Caco-2 (cell line): ENCODE measurements at regions not wholly inside any gene's neighbourhood (a gene's known extent, or its start where the extent isn't known, plus 50 kb on each side); places are given as distances from the start of the nearest gene placed in this dataset.

Experiments used
- BruUV-seq: library from RNA; stranded (reverse); fragments of 400-500 nt; replicated peaks from 2 replicates; lab custom pipeline; 2021; lab: Mats Ljungman, UMichigan
- CTCF ChIA-PET: fragments of 300-600 bp; sonication (Branson Sonifier 250); formaldehyde crosslinking; loops from one replicate; lab custom pipeline; 2022; ENCODE audit warnings: antibody characterized with exemption; lab: Charles Lee
- POLR2A ChIA-PET: fragments of 300-600 bp; sonication (Branson Sonifier 250); formaldehyde crosslinking; loops from one replicate; lab custom pipeline; 2022; ENCODE audit warnings: antibody characterized with exemption; lab: Charles Lee
- DNase-seq, 2 experiments: peaks; one replicate each; pipeline versions ENCODE4 v3.0.0 to v3.0.0-alpha.2; 2020 to 2022
- H3K27me3 ChIP-seq: replicated peaks from 2 replicates; pipeline ENCODE4 v1.6.0; 2011; ENCODE audit warnings: low read length; ENCODE audit not compliant: control insufficient read depth, insufficient read depth
- H3K36me3 ChIP-seq: 2 replicates; pipeline ENCODE4 v1.5.1; 2011; ENCODE audit warnings: low read length; ENCODE audit not compliant: control insufficient read depth, insufficient read depth
- H3K4me1 ChIP-seq: fragments of 250-450 bp; sonication (Bioruptor Pico); 2 replicates; pipeline ENCODE4 v1.5.1; 2020; ENCODE audit warnings: mild to moderate bottlenecking
- H3K4me3 ChIP-seq: 2 replicates; pipeline ENCODE4 v1.5.1; 2011; ENCODE audit warnings: low read depth, mild to moderate bottlenecking, control low read depth, low read length
- H3K9me3 ChIP-seq: fragments of 250-450 bp; sonication (Bioruptor Pico); 2 replicates; pipeline ENCODE4 v1.5.1; 2020; ENCODE audit warnings: mild to moderate bottlenecking, moderate library complexity
- H3K27ac Mint-ChIP-seq: one replicate; pipeline ENCODE4 v1.8.0; 2022; ENCODE audit warnings: mixed read lengths; ENCODE audit not compliant: unreplicated experiment
- H3K27me3 Mint-ChIP-seq: one replicate; pipeline ENCODE4 v1.8.0; 2022; ENCODE audit warnings: mixed read lengths; ENCODE audit not compliant: insufficient read depth, unreplicated experiment
- H3K36me3 Mint-ChIP-seq: one replicate; pipeline ENCODE4 v1.8.0; 2022; ENCODE audit warnings: mild to moderate bottlenecking, mixed read lengths; ENCODE audit not compliant: insufficient read depth, unreplicated experiment
- H3K4me1 Mint-ChIP-seq: one replicate; pipeline ENCODE4 v1.8.0; 2022; ENCODE audit warnings: low read depth, mixed read lengths; ENCODE audit not compliant: unreplicated experiment
- H3K4me3 Mint-ChIP-seq: one replicate; pipeline ENCODE4 v1.8.0; 2022; ENCODE audit warnings: mild to moderate bottlenecking, moderate library complexity, mixed read lengths; ENCODE audit not compliant: unreplicated experiment
- H3K9me3 Mint-ChIP-seq: one replicate; pipeline ENCODE4 v1.8.0; 2022; ENCODE audit warnings: mixed read lengths; ENCODE audit not compliant: unreplicated experiment
- intact Hi-C: fragments of 100-400 bp; cut with micrococcal nuclease; formaldehyde crosslinking; loops from one replicate; pipeline ENCODE4 v1.10.0; 2022; ENCODE audit not compliant: unreplicated experiment
- TF ChIP-seq, protein P1 (sequence below), 2 experiments: fragments of 200-600 bp in 1 of 2; IDR thresholded peaks; 1 replicate in 1 of 2; 2 replicates in 1 of 2; pipeline versions ENCODE4 v1.5.1 to v1.8.0; 2011 to 2022; ENCODE audit warnings: antibody characterized with exemption in 1 of 2, control low read depth in 1 of 2, inconsistent platforms in 1 of 2, low read depth in 1 of 2, low read length in 1 of 2, mild to moderate bottlenecking in 1 of 2, moderate library complexity in 1 of 2; ENCODE audit not compliant: insufficient read depth in 1 of 2, severe bottlenecking in 1 of 2, unreplicated experiment in 1 of 2

DNA sequence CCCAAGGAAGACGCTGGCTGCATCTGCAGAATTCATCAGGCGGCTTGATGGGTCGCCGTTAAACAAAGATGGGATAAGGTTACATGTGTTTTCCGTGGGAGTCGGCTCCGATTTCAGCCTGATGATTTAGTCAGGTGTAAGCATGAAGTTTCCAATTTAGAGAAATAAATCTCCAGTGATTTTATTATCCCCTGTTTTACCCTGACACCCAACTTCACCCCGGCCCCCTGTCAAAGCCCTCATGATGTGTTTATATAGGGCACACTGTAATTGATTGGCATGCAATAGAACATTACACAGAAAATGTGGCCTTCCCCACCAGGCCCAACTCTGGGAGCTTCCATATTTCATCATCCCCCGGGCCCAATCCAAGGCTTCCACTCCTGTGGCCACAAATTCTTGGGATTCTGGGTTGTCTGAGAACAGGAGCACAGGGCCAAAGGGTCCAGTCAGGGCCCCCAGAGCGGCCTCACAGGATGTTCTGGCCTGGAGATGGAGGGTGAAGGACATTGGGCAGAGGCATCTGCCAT, 72.5 kb downstream of the FOXD2 start:
- POLR2A ChIA-PET: no interaction called here

DNA sequence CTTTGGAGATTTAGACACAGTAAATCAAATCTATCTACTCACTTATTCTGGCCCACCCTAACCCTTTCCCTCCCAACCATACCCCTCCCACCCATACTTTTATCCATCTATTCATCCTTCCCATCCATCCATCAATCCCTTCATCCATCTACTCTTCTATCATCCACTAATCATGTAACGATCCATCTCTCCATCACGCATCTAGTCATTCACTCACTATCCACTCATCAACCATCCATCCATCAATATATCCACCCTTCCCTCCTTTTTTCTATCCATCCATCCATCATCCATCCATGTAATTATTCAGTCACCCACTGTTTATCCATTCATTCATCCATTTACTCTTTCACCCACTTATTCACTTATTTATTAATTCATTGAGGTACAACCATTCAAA, 74.0 kb downstream of the FOXD2 start:
- Mint-ChIP-seq H3K27ac (no peak overlapping the region), H3K4me1 (peaks cover 6% of the 10 kb centered on the region), H3K9me3 (peaks cover 12% of the 10 kb centered on the region), H3K4me3 (no peak overlapping the region), H3K36me3 (no peaks in the 10 kb centered on the region), H3K27me3 (no peaks in the 10 kb centered on the region)
- Histone ChIP-seq H3K9me3 (no peaks in the 10 kb centered on the region; the same call in 1 of the 2 replicates), H3K4me3 (no peak overlapping the region), H3K36me3 (no peaks in the 10 kb centered on the region), H3K27me3 (no peaks in the 10 kb centered on the region), H3K4me1 (peaks cover 15% of the 10 kb centered on the region; the same call in 1 of the 2 replicates)
- TF ChIP-seq, protein P1, sequence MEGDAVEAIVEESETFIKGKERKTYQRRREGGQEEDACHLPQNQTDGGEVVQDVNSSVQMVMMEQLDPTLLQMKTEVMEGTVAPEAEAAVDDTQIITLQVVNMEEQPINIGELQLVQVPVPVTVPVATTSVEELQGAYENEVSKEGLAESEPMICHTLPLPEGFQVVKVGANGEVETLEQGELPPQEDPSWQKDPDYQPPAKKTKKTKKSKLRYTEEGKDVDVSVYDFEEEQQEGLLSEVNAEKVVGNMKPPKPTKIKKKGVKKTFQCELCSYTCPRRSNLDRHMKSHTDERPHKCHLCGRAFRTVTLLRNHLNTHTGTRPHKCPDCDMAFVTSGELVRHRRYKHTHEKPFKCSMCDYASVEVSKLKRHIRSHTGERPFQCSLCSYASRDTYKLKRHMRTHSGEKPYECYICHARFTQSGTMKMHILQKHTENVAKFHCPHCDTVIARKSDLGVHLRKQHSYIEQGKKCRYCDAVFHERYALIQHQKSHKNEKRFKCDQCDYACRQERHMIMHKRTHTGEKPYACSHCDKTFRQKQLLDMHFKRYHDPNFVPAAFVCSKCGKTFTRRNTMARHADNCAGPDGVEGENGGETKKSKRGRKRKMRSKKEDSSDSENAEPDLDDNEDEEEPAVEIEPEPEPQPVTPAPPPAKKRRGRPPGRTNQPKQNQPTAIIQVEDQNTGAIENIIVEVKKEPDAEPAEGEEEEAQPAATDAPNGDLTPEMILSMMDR (IDR thresholded peaks at IDR 0.05; ENCODE audit: insufficient read depth in 1 of 2, low read depth in 1 of 2, low read length in 1 of 2, severe bottlenecking in 1 of 2, unreplicated experiment in 1 of 2): no peak
- intact Hi-C loops: no loop called here
- no TSS peak for BruUV-seq
- no peak for DNase-seq
- CTCF ChIA-PET: no interaction called here
- POLR2A ChIA-PET: no interaction called here

More for the DNA sequence above, 72.5 kb downstream of the FOXD2 start:
- no peak overlapping the region for H3K27ac Mint-ChIP-seq
- H3K36me3 Mint-ChIP-seq: no peaks in the 10 kb centered on the region
- H3K9me3 ChIP-seq: no peaks in the 10 kb centered on the region; the same call in 1 of the 2 replicates
- peaks cover 15% of the 10 kb centered on the region; the same call in 1 of the 2 replicates for H3K4me1 ChIP-seq
- no peaks in the 10 kb centered on the region for H3K27me3 ChIP-seq
- H3K9me3 Mint-ChIP-seq: peaks cover 12% of the 10 kb centered on the region
- intact Hi-C loops: no loop called here
- peaks cover 6% of the 10 kb centered on the region for H3K4me1 Mint-ChIP-seq
- no peaks in the 10 kb centered on the region for H3K27me3 Mint-ChIP-seq
- CTCF ChIA-PET: interaction anchor here (3.6 kb wide), 1 partner anchor 73 kb away, joined by 47 read pairs; the partner anchor contains the start of gene FOXD2
- no peak for DNase-seq
- no TSS peak for BruUV-seq
- no peak overlapping the region for H3K4me3 ChIP-seq
- H3K4me3 Mint-ChIP-seq: no peak overlapping the region
- H3K36me3 ChIP-seq: no peaks in the 10 kb centered on the region
- TF ChIP-seq, protein P1 (IDR thresholded peaks at IDR 0.05; ENCODE audit: insufficient read depth in 1 of 2, low read depth in 1 of 2, low read length in 1 of 2, severe bottlenecking in 1 of 2, unreplicated experiment in 1 of 2): no peak

DNA sequence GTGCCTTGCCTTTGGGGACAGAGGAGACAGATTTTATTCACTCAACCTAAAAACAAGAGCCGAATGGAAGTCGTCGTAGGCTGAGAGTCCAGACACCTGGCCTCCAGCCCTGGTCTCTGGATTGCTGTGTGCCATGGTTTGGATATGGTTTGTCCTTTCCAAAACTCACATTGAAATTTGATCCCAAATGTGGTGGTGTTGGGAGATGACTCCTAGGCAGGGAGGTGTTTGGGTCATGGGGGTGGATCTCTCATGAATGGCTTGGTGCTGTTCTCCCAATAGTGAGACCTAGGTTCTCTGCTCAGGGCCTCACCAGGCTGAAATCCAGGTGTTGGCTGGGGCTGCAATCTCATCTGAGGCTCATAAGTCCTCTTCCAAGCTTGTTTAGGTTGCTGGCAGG, 75.5 kb downstream of the FOXD2 start:
- Histone ChIP-seq H3K4me1 (0 out of 2 replicates have a peak, but pooled peaks cover 8% of the 10 kb centered on the region), H3K36me3 (no peaks in the 10 kb centered on the region), H3K9me3 (no peaks in the 10 kb centered on the region; the same call in 1 of the 2 replicates), H3K27me3 (no peaks in the 10 kb centered on the region), H3K4me3 (no peak overlapping the region)
- CTCF ChIA-PET: no interaction called here
- TF ChIP-seq, protein P1 (IDR thresholded peaks at IDR 0.05; ENCODE audit: insufficient read depth in 1 of 2, low read depth in 1 of 2, low read length in 1 of 2, severe bottlenecking in 1 of 2, unreplicated experiment in 1 of 2): no peak
- Mint-ChIP-seq H3K4me1 (no peaks in the 10 kb centered on the region), H3K4me3 (no peak overlapping the region), H3K36me3 (no peaks in the 10 kb centered on the region), H3K27ac (no peak overlapping the region), H3K9me3 (peaks cover 12% of the 10 kb centered on the region), H3K27me3 (no peaks in the 10 kb centered on the region)
- POLR2A ChIA-PET: no interaction called here
- BruUV-seq: no TSS peak
- no peak for DNase-seq
- intact Hi-C loops: no loop called here
